HG03558 (cell line): ENCODE measurements at regions not wholly inside any gene's neighbourhood (a gene's known extent, or its start where the extent isn't known, plus 50 kb on each side); places are given as distances from the start of the nearest gene placed in this dataset.

ENCODE experiments used
- ATAC-seq: cut with Tn5 transposase; IDR thresholded peaks from one replicate; pipeline ENCODE4 v1.9.1; 2021; ENCODE audit warnings: moderate number of reproducible peaks; ENCODE audit not compliant: unreplicated experiment; ENCODE audit errors: extremely low read depth

DNA sequence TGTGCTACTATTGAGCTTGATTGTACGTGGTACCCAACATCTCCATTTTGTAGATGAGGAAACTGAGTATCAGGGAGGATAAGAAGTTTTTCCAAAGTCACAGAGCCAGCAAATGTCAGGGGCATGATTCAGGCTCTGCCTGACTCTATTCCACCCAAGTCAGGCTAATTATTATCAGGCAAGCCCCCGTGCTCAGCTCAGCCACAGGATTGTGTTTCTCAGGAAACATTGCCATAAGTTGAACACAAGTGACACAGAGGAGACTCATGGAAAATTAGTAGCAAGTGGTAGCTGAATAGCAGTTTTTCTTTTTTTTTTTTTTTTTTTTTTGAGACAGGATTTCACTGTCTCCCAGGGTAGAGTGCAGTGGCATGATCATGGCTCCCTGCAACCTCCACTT is 260.5 kb downstream of the C1D start:
- ATAC-seq = no peak

DNA sequence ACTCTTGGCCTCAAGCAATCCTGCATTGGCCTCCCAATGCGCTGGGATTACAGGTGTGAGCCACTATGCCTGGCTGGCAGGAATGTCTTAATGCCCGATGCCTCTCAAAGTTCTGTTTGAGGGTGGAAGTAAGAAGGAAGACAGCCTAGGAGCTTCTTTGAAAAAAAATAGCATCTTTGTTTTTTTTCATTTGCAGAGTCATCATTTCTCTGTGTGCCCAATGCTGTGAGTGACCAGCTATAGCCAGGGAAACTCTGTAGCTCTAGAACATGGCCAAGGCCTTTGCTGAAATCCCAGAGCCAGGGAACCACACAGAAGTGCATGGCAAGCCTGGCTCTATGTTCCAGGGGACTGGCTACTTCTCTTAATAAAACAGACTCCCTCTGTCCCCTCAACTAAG is 260.0 kb downstream of the C1D start:
- ATAC-seq = no peak

DNA sequence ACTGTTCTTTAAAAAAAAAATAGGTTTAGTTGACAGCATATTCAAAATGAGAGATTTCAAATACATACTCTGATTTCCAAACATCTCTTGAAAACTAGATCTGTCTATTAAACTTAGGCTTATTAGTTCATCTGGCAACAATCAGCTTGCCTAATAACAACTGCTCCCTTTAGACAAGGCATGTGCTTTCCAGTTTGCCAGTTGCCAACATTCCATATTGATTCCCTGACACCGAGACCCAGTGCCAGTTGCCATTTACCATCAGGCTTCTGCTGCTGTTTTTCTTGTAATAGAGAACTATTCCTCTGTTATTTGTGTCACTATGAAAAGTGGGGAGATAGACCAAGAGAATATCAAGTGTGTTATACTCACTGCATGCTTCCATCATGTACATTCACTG is 256.0 kb downstream of the C1D start:
- no peak for ATAC-seq

DNA sequence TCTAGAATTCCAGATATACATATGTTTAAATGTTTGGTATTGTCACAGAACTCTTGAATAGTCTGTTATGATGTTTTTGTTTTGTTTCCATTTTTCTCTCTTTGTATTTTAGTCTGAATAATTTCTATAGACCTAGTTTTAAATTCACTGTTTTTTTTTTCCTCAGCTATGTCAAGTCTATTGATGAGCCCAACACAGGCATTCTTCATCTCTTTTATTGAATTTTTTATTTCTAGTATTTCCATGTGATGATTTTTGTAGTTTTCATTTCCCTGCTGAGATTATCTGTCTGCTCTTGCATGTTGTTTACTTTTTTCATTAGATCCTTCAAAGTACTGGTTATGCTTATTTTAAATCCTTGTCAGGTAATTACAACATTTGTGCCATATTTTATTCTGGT is 254.7 kb downstream of the C1D start:
- no peak for ATAC-seq

DNA sequence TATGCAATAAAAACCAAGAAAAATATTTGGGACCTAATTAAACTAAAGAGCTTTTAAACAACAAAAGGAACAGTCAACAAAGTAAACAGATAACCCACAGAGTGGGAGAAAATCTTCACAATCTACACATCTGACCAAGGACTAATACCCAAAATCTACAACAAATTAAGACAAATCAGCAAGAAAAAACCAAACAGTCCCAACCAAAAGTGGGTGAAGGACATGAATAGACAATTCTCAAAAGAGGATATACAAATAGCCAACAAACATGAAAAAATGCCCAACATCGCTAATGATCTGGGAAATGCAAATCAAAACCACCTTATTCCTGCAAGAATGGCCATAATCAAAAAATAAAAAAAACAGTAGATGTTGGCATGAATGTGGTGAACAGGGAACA is 250.1 kb downstream of the C1D start:
- no peak for ATAC-seq

DNA sequence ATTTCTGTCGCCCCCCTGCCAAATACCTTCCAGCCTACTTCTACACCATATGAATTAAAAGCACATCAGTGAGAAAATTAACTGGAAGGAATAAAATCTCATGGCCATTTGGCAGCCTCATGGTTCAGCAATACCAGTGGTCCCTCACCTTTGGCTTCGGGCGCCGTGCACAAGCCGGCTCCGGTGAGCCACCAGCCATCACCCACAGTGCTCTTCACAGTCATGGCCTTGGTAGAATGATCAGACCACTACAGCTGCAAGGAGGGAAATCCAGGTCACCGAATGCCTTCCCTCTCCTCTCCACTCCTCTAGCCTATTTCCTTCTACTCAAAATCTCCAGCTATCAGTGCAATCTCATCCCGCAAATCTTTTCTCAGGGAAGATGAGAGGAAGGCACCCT is 239.1 kb downstream of the C1D start:
- ATAC-seq = no peak

DNA sequence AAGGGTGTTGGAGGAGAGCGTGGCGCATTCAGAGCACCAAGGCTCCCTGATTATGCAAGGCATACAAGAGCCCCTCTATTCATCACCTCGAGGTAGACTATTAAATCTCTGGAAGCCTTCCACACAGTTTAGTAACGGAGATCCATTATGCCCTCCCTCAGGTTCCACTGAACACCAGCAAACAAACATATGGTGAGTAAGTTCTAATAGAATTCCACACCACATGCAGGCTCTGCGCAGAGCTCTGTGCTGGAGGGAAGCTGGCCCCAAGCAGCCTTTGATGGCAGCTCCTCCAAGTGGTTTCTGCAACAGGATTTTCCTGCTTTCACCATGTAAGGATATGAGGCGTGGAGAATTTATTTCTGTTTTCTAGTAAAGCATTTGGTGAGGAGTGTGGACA is 238.6 kb downstream of the C1D start:
- ATAC-seq = no peak

DNA sequence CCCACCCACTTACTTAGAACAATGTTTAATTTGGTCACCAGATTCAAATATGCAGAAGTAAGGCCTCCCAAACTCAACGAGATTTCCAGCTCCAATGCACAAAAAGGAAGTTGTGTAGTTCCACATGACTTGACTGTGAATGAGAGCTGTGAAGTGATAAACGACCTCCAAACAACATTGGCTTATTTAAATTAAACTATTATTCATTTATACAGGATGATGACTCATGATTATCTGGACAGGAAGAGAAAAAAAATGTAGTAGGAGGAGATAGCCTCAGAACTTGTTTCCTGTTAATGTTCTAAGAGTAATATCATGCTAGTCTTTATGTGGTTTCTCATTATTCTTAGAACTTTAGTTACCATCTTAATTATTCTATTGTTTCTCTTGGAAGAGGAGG is 237.3 kb downstream of the C1D start:
- no peak for ATAC-seq

DNA sequence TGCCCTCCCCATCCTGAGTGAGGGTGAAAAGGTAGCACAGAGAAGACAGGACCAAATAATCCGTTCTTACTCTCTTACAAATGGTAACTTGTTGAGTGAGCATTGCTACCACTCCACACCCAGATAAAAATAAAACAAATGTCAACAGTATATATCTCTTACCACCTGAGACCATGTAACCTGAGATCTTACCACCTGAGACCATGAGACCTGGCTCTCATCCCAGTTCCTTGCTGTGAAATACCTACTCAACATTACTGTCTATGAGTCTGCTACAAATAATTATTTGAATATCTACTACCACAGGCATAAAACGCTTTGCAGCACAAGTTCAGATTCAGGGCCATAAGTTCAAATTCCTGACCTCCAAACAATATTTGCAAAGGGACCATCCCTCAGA is 234.7 kb downstream of the C1D start:
- no peak for ATAC-seq

DNA sequence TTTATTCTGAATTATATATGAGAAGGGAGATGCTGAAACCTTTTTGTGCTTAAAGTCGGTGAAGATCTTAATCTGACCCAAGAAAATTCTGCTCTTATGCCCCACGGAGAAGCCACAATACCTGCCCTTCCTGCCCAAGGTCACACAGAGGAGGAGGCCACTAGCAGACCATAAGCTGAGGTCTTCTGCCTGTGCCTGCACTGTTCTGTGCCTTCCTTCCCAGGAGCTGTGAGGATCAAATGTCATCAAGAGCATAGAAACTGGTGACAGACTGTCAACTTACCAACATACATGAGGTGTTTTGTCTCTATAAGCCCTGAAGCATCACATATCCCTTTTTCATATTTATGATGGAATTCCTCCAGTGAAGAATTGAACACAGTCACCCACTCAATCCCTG is 233.3 kb downstream of the C1D start:
- ATAC-seq = no peak

DNA sequence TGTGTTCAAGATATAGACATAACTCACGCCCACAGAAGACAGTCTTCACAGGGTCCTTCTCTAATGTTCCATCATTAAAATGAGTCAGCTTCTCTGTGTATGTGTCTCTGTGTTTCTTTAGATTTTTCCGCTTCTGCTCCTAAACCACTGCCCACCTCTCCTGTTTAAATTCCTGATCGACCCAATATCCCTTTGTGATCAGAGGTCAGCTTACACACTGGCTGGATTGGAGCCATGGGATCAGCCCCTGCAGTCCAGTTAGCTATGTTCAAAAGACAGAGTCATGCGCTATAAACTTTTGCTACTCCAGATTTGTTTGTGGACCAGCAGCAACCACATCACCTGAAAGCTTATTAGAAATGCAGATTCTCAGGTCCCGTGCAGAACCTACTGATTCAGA is 229.2 kb downstream of the C1D start:
- no peak for ATAC-seq

DNA sequence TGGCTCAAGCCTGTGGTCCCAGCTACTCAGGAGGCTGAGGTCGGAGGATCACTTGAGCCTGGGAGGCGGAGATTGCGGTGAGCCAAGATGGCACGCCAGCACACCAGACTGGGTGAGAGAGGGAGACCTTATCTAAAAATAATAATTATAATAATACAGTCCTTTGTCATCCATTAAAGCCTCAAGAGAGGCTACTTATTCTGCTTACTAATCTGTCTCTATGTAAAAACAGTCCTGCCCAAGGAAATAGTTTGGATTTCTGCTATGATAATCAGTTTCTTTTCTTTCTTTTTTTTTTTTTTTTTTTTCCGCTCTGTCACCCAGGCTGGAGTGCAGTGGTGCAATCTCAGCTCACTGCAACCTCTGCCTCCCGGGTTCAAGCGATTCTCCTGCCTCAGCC is 228.3 kb downstream of the C1D start:
- no peak for ATAC-seq

DNA sequence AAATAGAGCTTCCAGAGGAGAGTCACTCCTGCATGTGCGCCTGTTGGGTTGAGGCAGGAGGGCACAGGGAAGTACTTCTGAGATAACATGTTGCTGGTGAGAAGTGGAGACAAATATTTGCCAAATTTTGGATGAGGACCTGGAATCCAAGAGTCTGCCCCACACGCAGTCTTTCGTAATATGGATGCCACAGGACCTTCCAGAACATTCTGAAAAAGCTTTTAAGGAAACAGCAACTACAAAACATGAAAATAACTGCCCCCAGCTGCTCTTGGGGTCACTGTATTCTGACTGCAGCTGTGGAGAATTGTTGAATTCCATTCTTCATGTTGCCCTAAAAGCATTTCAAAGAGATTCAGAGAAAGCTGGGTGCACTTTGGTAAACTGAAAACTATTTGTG is 227.5 kb downstream of the C1D start:
- ATAC-seq = no peak

DNA sequence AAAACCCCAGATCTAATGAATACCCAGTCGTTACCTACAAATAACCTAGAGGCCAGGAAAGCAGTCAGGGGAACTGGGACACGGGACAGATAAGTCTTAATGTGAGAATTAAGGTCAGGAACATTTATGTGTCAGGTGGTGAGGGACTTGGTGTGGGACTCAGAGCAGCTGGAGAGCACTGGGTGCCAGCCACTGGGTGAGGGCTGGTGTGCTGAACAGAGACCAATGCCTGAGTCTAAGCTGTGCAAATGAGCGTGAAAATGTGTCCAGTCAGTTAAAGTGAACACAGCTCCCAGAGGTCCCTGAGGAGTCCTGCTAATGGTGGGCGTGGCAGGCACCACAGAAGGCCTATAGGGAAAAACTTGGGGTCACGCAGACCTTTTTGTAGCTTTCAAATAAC is 225.9 kb downstream of the C1D start:
- ATAC-seq = no peak

DNA sequence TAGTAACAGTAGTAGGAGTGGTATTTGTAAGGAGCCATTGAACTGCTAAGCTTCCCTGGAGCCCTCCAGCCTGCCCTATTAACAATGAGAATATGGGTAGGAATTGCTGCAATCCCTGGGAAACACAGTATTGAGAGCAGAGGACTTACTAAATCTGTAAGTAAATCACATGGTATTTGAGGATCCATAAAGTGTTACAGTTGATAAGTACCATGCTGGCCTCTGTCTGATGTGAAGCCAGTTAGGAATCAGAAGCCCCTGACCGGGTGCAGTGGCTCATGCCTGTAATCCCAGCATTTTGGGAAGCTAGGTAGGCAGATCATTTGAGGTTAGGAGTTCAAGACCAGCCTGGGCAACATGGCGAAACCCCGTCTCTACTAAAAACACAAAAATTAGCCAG is 224.6 kb downstream of the C1D start:
- no peak for ATAC-seq

DNA sequence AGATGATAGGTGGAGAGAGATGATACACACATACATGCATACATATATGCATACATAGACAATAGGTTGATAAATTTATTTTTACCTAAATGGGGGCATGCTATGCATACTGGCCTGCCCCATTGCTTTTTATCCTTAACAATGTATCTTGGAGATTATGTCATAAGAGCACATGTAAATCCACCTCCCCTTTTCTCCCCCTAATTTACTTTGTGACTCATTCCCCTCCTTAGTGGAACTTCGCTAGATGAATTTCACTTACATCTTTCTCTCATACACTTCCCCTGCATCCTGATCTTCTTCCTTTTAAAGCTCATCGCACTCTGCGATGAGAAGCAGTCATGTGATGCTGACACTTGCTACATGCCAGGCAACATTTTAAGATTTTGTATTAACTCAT is 223.6 kb downstream of the C1D start:
- no peak for ATAC-seq

DNA sequence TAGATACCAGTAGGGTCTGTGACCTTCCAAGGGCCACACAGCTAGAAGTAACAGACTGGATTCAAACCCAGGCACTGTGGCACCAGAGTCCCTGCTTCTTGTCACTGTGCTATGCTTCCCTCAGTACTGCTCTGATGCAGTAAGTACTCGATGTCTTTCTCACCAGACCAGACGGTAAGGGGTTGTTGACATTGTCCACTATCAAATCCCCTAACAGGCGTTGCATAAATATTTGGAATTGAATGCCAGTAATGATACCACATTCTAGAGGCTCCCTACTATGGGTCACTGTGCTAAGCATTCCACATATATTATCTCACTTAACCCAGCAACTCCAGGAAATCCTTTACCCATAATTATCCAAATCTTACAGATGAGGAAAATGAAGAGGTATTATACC is 223.1 kb downstream of the C1D start:
- ATAC-seq = no peak

DNA sequence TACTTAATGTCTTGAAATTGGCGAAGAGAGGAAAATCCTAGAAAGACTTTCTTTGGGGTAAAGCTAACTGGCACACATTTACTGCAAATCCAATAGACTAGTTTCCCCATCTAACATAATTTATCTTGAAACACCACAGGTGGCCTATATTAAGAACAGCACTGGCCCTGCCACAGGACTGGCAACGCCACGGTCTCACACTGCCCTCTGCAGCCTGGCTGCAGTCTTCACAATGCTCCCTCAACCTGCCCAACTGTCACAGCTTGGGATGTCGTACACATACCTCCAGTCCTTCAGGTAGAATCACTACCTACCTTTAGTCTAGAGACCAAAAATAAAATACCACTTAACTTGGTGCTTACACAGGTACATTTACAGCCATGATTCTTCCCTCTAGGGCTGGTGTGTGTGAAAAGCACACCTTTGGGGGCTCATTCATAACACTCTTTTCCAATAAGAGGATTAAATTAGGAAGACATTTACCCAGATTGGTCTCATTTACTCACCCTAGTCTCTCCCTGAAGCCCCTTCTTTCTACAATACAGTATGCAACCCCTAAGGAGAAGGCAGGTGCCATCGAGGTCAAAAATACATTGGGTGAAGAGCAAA is 222.2 kb downstream of the C1D start:
- no peak for ATAC-seq

DNA sequence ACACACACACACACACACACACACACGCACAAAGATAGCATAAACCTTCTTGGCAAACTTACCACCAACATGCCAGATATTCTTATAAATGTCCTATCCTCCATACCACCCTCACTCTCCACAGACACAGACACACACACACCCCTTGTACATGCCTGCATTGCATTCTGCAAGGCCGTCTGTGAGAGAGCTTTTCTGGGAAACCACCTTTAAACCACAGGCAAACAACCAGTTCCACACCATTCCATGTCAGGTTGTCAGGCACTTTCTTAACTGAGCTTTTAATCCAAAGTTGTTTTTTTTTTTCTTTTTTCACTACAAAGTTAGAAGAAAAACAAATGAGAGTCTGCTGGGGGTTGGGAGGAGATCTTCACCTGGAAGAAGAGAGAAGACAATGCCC is 221.1 kb downstream of the C1D start:
- ATAC-seq = no peak

DNA sequence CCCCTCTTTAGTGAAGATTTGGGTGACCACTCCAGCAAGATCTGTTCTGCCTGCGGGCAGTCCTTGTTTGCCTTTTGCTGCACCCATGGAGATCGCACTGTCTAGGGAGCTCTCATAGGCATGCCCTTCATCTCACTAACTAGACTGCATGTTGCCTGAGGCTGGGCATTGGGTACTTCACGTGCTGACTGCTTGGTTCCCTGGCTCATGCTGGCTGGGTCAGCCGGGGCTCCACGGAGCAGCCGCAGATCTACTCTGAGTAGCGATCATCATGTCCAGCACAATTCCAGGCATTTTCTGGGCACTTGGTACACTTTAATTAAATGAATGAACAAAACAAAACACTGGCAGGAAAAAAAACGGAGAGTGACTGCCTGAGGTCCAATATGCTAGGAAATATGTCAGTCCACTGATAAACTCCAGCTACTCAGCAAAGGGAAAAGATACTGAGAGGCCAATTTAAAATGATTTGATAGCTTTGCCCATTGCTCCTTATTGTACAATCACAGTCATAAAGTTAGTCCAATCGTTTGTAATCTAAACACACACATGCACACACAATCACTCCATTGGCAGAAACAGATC is 220.3 kb downstream of the C1D start:
- ATAC-seq = no peak

DNA sequence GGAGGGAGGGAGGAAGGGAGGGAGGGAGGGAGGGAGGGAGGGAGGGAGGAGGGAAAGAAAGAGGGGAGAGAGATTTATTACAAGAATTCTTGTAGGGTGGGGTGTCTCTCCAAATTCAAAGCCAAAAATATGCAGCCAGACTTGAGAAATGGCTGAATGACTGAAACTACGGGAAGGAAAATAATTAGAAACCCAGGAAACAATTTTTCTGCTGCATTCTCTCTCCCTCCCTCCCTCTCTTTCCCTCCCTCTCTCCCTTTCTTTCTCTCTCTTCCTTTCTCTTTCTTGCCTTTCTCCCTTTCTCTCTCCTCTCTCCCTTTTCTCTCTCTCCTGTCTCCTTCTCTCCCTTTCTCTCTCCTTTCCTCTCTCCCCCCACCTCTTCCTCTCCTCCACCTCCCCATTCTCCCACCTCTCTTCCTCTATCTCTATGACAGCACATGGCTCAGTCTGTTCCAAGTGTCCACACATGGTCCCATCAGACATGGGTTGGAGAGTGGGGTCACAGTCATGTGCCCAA is 218.7 kb downstream of the C1D start:
- no peak for ATAC-seq

DNA sequence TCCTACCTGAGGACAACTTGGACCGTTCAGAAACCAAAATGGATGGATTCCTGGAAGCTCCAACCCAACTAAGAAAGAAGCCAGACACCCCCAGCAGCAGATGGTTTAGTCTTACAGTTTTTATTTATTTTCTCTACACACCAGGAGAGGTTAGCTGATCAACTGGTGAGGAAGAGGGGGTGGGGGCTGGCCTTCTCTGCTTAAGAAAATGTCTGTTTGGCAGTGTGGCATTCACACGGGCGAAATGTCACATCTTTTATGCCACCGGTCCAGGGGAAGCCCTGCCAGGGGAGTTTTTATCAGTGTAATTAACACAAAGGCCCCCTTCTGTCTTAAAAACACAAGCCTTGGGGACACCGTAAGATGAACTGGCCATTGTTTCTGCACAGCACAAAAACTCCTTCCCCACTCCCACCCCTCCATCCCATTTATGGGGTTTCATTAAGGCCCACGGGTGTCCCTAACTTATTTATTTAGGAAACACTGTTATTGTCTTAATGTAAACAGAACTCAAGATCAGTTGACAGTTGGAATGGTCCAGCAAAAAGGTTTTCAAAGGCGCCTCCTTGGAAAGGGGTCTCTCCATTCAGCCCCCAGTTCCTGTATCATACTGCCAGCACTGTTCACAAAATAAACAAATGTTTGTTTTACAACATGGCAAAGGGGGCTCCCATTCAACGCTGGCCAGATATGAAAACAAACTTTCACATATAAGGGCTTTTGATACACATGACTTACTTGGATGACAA is 217.0 kb downstream of the C1D start:
- no peak for ATAC-seq
